Hepatocyte (in vitro differentiated cells): ENCODE measurements at regions not wholly inside any gene's neighbourhood (a gene's known extent, or its start where the extent isn't known, plus 50 kb on each side); places are given as distances from the start of the nearest gene placed in this dataset.

Experiments
- DNase-seq: peaks from one replicate; pipeline ENCODE4 v3.0.0-alpha.2; 2016; ENCODE audit warnings: low spot score
- H2AFZ ChIP-seq: fragments of 200-600 bp; sonication (generic); 2 replicates; pipeline ENCODE4 v1.6.0; 2016; ENCODE audit warnings: antibody characterized with exemption, mild to moderate bottlenecking
- H3K27ac ChIP-seq: fragments of 200-600 bp; sonication (generic); 2 replicates; pipeline ENCODE4 v1.5.1; 2016; ENCODE audit warnings: mild to moderate bottlenecking
- H3K27me3 ChIP-seq: fragments of 200-600 bp; sonication (generic); 2 replicates; pipeline ENCODE4 v1.6.1; 2016
- H3K36me3 ChIP-seq: fragments of 200-600 bp; sonication (generic); replicated peaks from 2 replicates; pipeline ENCODE4 v1.5.1; 2016; ENCODE audit warnings: low read depth; ENCODE audit not compliant: insufficient read depth
- H3K4me1 ChIP-seq: fragments of 200-600 bp; sonication (generic); 2 replicates; pipeline ENCODE4 v1.5.1; 2016; ENCODE audit warnings: mild to moderate bottlenecking, moderate library complexity; ENCODE audit not compliant: insufficient read depth
- H3K4me2 ChIP-seq: fragments of 200-600 bp; sonication (generic); 2 replicates; pipeline ENCODE4 v1.6.0; 2016
- H3K4me3 ChIP-seq: fragments of 200-600 bp; sonication (generic); 2 replicates; pipeline ENCODE4 v1.5.1; 2016; ENCODE audit warnings: mild to moderate bottlenecking
- H3K79me2 ChIP-seq: fragments of 200-600 bp; sonication (generic); 2 replicates; pipeline ENCODE4 v1.6.0; 2017; ENCODE audit warnings: mild to moderate bottlenecking
- H3K9me2 ChIP-seq: fragments of 200-600 bp; sonication (generic); replicated peaks from 2 replicates; pipeline ENCODE4 v1.6.0; 2017; ENCODE audit warnings: mild to moderate bottlenecking; ENCODE audit not compliant: insufficient read depth
- H3K9me3 ChIP-seq: fragments of 200-600 bp; sonication (generic); 2 replicates; pipeline ENCODE4 v1.5.1; 2016; ENCODE audit warnings: low read depth, mild to moderate bottlenecking
- H4K20me1 ChIP-seq: fragments of 200-600 bp; sonication (generic); 2 replicates; pipeline ENCODE4 v1.6.0; 2016; ENCODE audit warnings: mild to moderate bottlenecking; ENCODE audit not compliant: insufficient read depth, poor library complexity, severe bottlenecking
- CTCF ChIP-seq: fragments of 200-600 bp; sonication (generic); IDR thresholded peaks from 2 replicates; pipeline ENCODE4 v1.5.1; 2016; ENCODE audit warnings: antibody characterized with exemption, mild to moderate bottlenecking; ENCODE audit not compliant: poor library complexity
- EZH2 ChIP-seq: fragments of 200-600 bp; sonication (generic); IDR thresholded peaks from 2 replicates; pipeline ENCODE4 v1.6.1; 2016; ENCODE audit warnings: antibody characterized with exemption, mild to moderate bottlenecking, borderline replicate concordance
- EZH2phosphoT487 ChIP-seq: fragments of 200-600 bp; sonication (generic); IDR thresholded peaks from one replicate; pipeline ENCODE4 v1.6.1; 2018; ENCODE audit warnings: antibody characterized with exemption, mild to moderate bottlenecking, low read depth, moderate library complexity; ENCODE audit not compliant: unreplicated experiment, severe bottlenecking
- WGBS: methylation state at CpG from one replicate; pipeline ENCODE4 v1.1.6; 2016; ENCODE audit warnings: low lambda C conversion rate; ENCODE audit errors: missing lambda C conversion rate; 5-methylcytosine and 5-hydroxymethylcytosine counted together

- no peak overlapping the region for H2AFZ ChIP-seq
- no peaks in the 10 kb centered on the region for H3K36me3 ChIP-seq
- no peaks in the 10 kb centered on the region for H4K20me1 ChIP-seq
- H3K27me3 ChIP-seq: no peaks in the 10 kb centered on the region
- no peaks in the 10 kb centered on the region for H3K79me2 ChIP-seq
- no peak overlapping the region for H3K4me2 ChIP-seq
- WGBS: 51% methylated on average over 4 of the region's 4 CpGs
- no peak for TF ChIP-seq EZH2
- TF ChIP-seq EZH2phosphoT487: no peak
- TF ChIP-seq CTCF: no peak
- H3K9me3 ChIP-seq: no peaks in the 10 kb centered on the region
- DNase-seq: peak; percentile 40
- no peak overlapping the region for H3K4me3 ChIP-seq
- no peak overlapping the region for H3K27ac ChIP-seq
- no peaks in the 10 kb centered on the region for H3K9me2 ChIP-seq
- H3K4me1 ChIP-seq: no peaks in the 10 kb centered on the region
Measured at GRCh38 chr12:66044731-66045130, 85.8 kb downstream of the LLPH start.

GRCh38 chr12:66043035-66043434 lies 87.5 kb downstream of the LLPH start:
- H3K27ac ChIP-seq: no peak overlapping the region
- 90% methylated on average over 3 of the region's 3 CpGs for WGBS
- H3K36me3 ChIP-seq: no peaks in the 10 kb centered on the region
- no peaks in the 10 kb centered on the region for H3K9me2 ChIP-seq
- no peak overlapping the region for H2AFZ ChIP-seq
- H3K4me2 ChIP-seq: no peak overlapping the region
- no peaks in the 10 kb centered on the region for H3K79me2 ChIP-seq
- H3K27me3 ChIP-seq: no peaks in the 10 kb centered on the region
- H3K9me3 ChIP-seq: no peaks in the 10 kb centered on the region
- no peak overlapping the region for H3K4me3 ChIP-seq
- TF ChIP-seq CTCF (no peak), EZH2 (no peak), EZH2phosphoT487 (no peak)
- no peaks in the 10 kb centered on the region for H3K4me1 ChIP-seq
- DNase-seq: no peak
- H4K20me1 ChIP-seq: no peaks in the 10 kb centered on the region

- peak overlapping the region; percentile 18 for H2AFZ ChIP-seq
- H3K4me2 ChIP-seq: peak overlapping the region; percentile 16
- H4K20me1 ChIP-seq: no peaks in the 10 kb centered on the region
- no peak overlapping the region for H3K4me3 ChIP-seq
- no peaks in the 10 kb centered on the region for H3K36me3 ChIP-seq
- no peak for DNase-seq
- 64% methylated on average over 10 of the region's 10 CpGs for WGBS
- H3K27me3 ChIP-seq: no peaks in the 10 kb centered on the region
- no peaks in the 10 kb centered on the region for H3K9me2 ChIP-seq
- no peaks in the 10 kb centered on the region for H3K79me2 ChIP-seq
- no peaks in the 10 kb centered on the region for H3K4me1 ChIP-seq
- no peak overlapping the region for H3K27ac ChIP-seq
- no peaks in the 10 kb centered on the region for H3K9me3 ChIP-seq
- TF ChIP-seq EZH2 (no peak), CTCF (no peak), EZH2phosphoT487 (no peak)
Measured at GRCh38 chr12:66041651-66042363, 88.7 kb downstream of the LLPH start.
